GM12878 (cell line): ENCODE measurements at regions not wholly inside any gene's neighbourhood (a gene's known extent, or its start where the extent isn't known, plus 50 kb on each side); places are given as distances from the start of the nearest gene placed in this dataset.

ENCODE experiments used
- RCOR1 ChIP-seq: conservative IDR thresholded peaks from 2 replicates; pipeline ENCODE4 v1.6.1; 2012; ENCODE audit warnings: low read depth, low read length, improper control_type of control experiment
- SMC3 ChIP-seq: IDR thresholded peaks from 2 replicates; pipeline ENCODE4 v1.6.1; 2011; ENCODE audit warnings: low read length, improper control_type of control experiment, borderline replicate concordance

DNA sequence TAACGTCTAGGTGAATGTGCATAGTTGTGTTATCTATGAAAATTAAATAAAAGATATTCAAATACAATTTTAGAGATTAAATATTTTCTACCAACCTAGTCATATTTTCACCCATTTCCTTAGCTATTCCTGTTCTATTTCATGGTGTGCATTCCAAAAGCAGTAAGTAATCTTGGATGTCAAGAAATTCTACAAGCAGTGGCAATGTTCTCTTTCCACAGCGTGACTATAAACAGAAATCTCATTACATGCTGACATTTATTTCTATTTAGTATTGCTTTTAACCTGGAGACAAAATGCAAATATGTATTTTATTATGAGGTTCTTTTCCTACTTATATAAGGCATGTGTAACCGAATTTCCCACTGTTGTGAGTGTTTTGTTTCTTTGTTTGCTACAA is 510.0 kb downstream of the ACTL7B start:
- TF ChIP-seq SMC3 (no peak), RCOR1 (no peak)
